Ascending aorta (tissue), 2 donors: ENCODE measurements at regions not wholly inside any gene's neighbourhood (a gene's known extent, or its start where the extent isn't known, plus 50 kb on each side); places are given as distances from the start of the nearest gene placed in this dataset.

Experiments
- DNase-seq, 2 donors: peaks; one replicate each; pipeline ENCODE4 v3.0.0-alpha.2; 2019; ENCODE audit warnings: low spot score in 2 of 2
- H3K27ac ChIP-seq, 2 donors: fragments of 200-600 bp; sonication (generic); one replicate each; pipeline ENCODE4 v1.5.1; 2016 to 2017; ENCODE audit warnings: mild to moderate bottlenecking in 1 of 2
- H3K27me3 ChIP-seq: fragments of 200-600 bp; sonication (generic); one replicate; pipeline ENCODE4 v1.5.1; 2017
- H3K36me3 ChIP-seq, 2 donors: fragments of 200-600 bp; sonication (generic); one replicate each; pipeline ENCODE4 v1.5.1; 2016
- H3K4me1 ChIP-seq, 2 donors: fragments of 200-600 bp; sonication (generic); one replicate each; pipeline ENCODE4 v1.5.1; 2016 to 2017; ENCODE audit warnings: mild to moderate bottlenecking in 1 of 2
- H3K4me3 ChIP-seq, 2 donors: fragments of 200-600 bp; sonication (generic); one replicate each; pipeline ENCODE4 v1.5.1; 2016 to 2017; ENCODE audit warnings: mild to moderate bottlenecking in 1 of 2
- H3K9me3 ChIP-seq, 2 donors: fragments of 200-600 bp; sonication (generic); one replicate each; pipeline ENCODE4 v1.5.1; 2016
- intact Hi-C: fragments of 100-400 bp; cut with DNase I; formaldehyde crosslinking; loops from one replicate; pipeline ENCODE4 v1.15.1; 2023
- TF ChIP-seq, protein P1 (sequence below), 3 experiments: fragments of 200-600 bp in 2 of 3; fragments of 450-650 bp in 1 of 3; sonication (generic) in 2 of 3; IDR thresholded peaks; one replicate each; pipeline ENCODE4 v1.5.1; 2016 to 2019; ENCODE audit warnings: antibody characterized with exemption in 3 of 3, mild to moderate bottlenecking in 1 of 3, moderate library complexity in 1 of 3

- H3K36me3 ChIP-seq = no peaks in the 10 kb centered on the region
- no peak overlapping the region for H3K4me3 ChIP-seq
- TF ChIP-seq, protein P1, sequence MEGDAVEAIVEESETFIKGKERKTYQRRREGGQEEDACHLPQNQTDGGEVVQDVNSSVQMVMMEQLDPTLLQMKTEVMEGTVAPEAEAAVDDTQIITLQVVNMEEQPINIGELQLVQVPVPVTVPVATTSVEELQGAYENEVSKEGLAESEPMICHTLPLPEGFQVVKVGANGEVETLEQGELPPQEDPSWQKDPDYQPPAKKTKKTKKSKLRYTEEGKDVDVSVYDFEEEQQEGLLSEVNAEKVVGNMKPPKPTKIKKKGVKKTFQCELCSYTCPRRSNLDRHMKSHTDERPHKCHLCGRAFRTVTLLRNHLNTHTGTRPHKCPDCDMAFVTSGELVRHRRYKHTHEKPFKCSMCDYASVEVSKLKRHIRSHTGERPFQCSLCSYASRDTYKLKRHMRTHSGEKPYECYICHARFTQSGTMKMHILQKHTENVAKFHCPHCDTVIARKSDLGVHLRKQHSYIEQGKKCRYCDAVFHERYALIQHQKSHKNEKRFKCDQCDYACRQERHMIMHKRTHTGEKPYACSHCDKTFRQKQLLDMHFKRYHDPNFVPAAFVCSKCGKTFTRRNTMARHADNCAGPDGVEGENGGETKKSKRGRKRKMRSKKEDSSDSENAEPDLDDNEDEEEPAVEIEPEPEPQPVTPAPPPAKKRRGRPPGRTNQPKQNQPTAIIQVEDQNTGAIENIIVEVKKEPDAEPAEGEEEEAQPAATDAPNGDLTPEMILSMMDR (IDR thresholded peaks at IDR 0.05) = no peak
- H3K4me1 ChIP-seq = peaks cover 0 to 4% of the 10 kb centered on the region in 2 donors
- peaks cover 0 to 8% of the 10 kb centered on the region in 2 donors for H3K9me3 ChIP-seq
- intact Hi-C loops = no loop called here
- no peaks in the 10 kb centered on the region for H3K27me3 ChIP-seq
- no peak overlapping the region for H3K27ac ChIP-seq
- DNase-seq = no peak
These were observed 70.4 kb upstream of the CACNA1A start for GRCh38 chr19:13576726-13577125.

DNA sequence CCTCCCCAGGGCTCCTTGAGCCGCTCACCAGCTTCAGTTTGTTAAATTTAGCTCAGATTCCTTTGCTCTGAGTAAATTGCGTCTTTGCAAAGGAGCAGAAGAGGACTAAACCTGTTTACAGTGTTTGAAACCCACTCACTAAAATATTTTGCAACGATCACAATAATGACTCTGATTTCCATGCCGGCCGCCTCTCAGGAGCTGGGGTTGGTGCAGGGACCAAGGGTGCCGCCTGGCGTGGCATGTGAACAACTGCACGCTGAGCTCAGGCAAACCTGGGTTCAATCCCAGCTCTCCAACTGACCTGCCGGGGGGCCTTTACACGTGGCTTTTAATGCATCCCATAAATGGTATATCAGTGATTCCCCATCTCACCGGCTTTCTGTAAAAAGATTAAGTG lies 68.7 kb upstream of the CACNA1A start:
- Histone ChIP-seq H3K27ac (no peak overlapping the region), H3K4me3 (no peak overlapping the region), H3K27me3 (no peaks in the 10 kb centered on the region), H3K9me3 (peaks cover 0 to 8% of the 10 kb centered on the region in 2 donors), H3K4me1 (peaks cover 0 to 4% of the 10 kb centered on the region in 2 donors), H3K36me3 (no peaks in the 10 kb centered on the region)
- TF ChIP-seq, protein P1 (IDR thresholded peaks at IDR 0.05) = no peak
- intact Hi-C loops = no loop called here
- DNase-seq = no peak

DNA sequence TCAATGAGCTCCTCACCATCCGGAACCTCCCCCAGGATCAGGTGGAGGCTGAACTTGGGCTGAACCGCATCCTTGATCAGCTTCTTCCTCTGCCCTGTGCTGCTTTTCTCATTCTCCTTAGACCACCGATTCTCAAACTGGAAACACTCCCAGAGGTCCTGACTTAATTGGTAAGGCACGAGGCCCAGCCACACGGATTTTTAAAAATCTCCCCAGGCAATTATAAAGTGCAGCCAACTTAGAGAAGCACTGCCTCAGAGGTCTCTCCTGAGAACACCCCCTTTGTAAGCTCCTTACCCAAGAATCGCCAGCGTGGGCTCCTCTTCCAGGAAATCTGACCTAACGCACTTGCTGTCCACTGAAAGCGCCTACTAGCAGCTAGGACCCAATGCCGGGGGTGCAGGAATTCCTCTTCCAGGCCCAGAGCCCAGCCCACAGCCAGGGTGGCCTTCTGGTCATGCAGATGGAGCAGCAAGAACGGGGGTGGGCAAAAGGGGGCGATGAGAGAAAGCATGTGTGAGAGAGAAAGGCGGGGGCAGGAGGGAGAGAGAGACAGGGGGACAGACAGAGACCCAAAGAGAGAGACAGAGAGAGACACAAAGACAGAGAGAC lies 66.9 kb upstream of the CACNA1A start:
- Histone ChIP-seq H3K4me1 (peaks cover 0 to 2% of the 10 kb centered on the region in 2 donors), H3K27ac (no peak overlapping the region), H3K36me3 (no peaks in the 10 kb centered on the region), H3K9me3 (no peaks in the 10 kb centered on the region), H3K27me3 (no peaks in the 10 kb centered on the region), H3K4me3 (no peak overlapping the region)
- no peak for DNase-seq
- intact Hi-C loops = no loop called here
- TF ChIP-seq, protein P1 (IDR thresholded peaks at IDR 0.05) = no peak

GRCh38 chr19:13561461-13561860 lies 55.2 kb upstream of the CACNA1A start:
- TF ChIP-seq, protein P1 (IDR thresholded peaks at IDR 0.05) = no peak

GRCh38 chr19:13557756-13558398 lies 51.6 kb upstream of the CACNA1A start:
- H3K27me3 ChIP-seq = no peaks in the 10 kb centered on the region
- no peaks in the 10 kb centered on the region for H3K9me3 ChIP-seq
- H3K4me1 ChIP-seq = no peaks in the 10 kb centered on the region
- H3K4me3 ChIP-seq = no peak overlapping the region
- TF ChIP-seq, protein P1 (IDR thresholded peaks at IDR 0.05) = no peak
- intact Hi-C loops = no loop called here
- no peak overlapping the region for H3K27ac ChIP-seq
- no peaks in the 10 kb centered on the region for H3K36me3 ChIP-seq
- DNase-seq = no peak

More at GRCh38 chr19:13561461-13561860, 55.2 kb upstream of the CACNA1A start:
- no peaks in the 10 kb centered on the region for H3K4me1 ChIP-seq
- intact Hi-C loops = no loop called here
- H3K36me3 ChIP-seq = no peaks in the 10 kb centered on the region
- DNase-seq = no peak
- no peaks in the 10 kb centered on the region for H3K9me3 ChIP-seq
- no peak overlapping the region for H3K4me3 ChIP-seq
- H3K27ac ChIP-seq = no peak overlapping the region
- H3K27me3 ChIP-seq = no peaks in the 10 kb centered on the region
